ENCODE measurements at regions not wholly inside any gene's neighbourhood (a gene's known extent, or its start where the extent isn't known, plus 50 kb on each side); places are given as distances from the start of the nearest gene placed in this dataset.

DNA sequence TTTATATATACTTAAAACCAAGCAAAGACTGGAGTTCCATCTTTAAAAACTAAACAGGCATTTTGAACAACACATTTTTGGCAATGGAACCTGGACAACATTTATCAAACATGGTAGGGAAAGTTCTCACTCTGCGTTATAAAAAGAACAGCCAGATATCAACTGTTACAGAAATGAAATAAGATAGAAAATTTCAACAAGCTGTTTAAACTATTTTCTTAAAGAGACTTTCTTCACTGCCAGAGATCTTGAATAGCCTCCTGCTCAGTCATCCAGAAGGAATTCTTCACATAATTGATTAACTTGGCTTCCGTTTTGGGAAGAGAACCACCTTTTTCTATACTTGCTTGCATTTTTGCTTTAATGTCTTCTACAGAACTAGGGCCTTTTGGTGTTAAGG, 166.0 kb upstream of the PIK3C3 start:
- WGBS = 83% methylated on average over 2 of the region's 2 CpGs
- Histone ChIP-seq H3K4me1 (no peaks in the 10 kb centered on the region), H3K9me3 (no peaks in the 10 kb centered on the region), H3K4me3 (no peak overlapping the region), H3K27ac (no peak overlapping the region), H3K36me3 (no peaks in the 10 kb centered on the region), H3K27me3 (no peaks in the 10 kb centered on the region)
- TF ChIP-seq POLR2AphosphoS5 (IDR thresholded peaks at IDR 0.05) = no peak
- no peak for TF ChIP-seq CTCF (IDR thresholded peaks at IDR 0.05)
- TF ChIP-seq EP300 (IDR thresholded peaks at IDR 0.05) = no peak
- TF ChIP-seq POLR2A (IDR thresholded peaks at IDR 0.05) = no peak
- no peak for DNase-seq (ENCODE audit: low spot score in 2 of 2)

GRCh38 chr18:41783879-41784278, 171.2 kb upstream of the PIK3C3 start:
- Histone ChIP-seq H3K36me3 (no peaks in the 10 kb centered on the region), H3K27me3 (no peaks in the 10 kb centered on the region), H3K4me1 (no peaks in the 10 kb centered on the region), H3K27ac (no peak overlapping the region), H3K9me3 (no peaks in the 10 kb centered on the region), H3K4me3 (no peak overlapping the region)
- DNase-seq (ENCODE audit: low spot score in 2 of 2) = no peak
- TF ChIP-seq POLR2A (IDR thresholded peaks at IDR 0.05) (no peak), EP300 (IDR thresholded peaks at IDR 0.05) (no peak), CTCF (IDR thresholded peaks at IDR 0.05) (no peak), POLR2AphosphoS5 (IDR thresholded peaks at IDR 0.05) (no peak)
- 84% methylated on average over 1 of the region's 1 CpG for whole genome bisulfite sequencing

GRCh38 chr18:41783065-41783818, 171.8 kb upstream of the PIK3C3 start:
- H3K9me3 ChIP-seq = no peaks in the 10 kb centered on the region
- 80% methylated on average over 5 of the region's 5 CpGs for WGBS
- H3K4me1 ChIP-seq = no peaks in the 10 kb centered on the region

GRCh38 chr18:41771973-41772372, 183.1 kb upstream of the PIK3C3 start:
- no peak for DNase-seq (ENCODE audit: low spot score in 2 of 2)
- Histone ChIP-seq H3K4me1 (no peaks in the 10 kb centered on the region), H3K27ac (no peak overlapping the region), H3K4me3 (no peak overlapping the region), H3K27me3 (no peaks in the 10 kb centered on the region), H3K9me3 (no peaks in the 10 kb centered on the region), H3K36me3 (no peaks in the 10 kb centered on the region)
- WGBS = 73% methylated on average over 1 of the region's 1 CpG
- TF ChIP-seq POLR2AphosphoS5 (IDR thresholded peaks at IDR 0.05) (no peak), POLR2A (IDR thresholded peaks at IDR 0.05) (no peak), EP300 (IDR thresholded peaks at IDR 0.05) (no peak), CTCF (IDR thresholded peaks at IDR 0.05) (no peak)

More at GRCh38 chr18:41783065-41783818, 171.8 kb upstream of the PIK3C3 start:
- H3K27me3 ChIP-seq = no peaks in the 10 kb centered on the region
- no peak for TF ChIP-seq POLR2AphosphoS5 (IDR thresholded peaks at IDR 0.05)
- TF ChIP-seq POLR2A (IDR thresholded peaks at IDR 0.05) = no peak
- no peaks in the 10 kb centered on the region for H3K36me3 ChIP-seq
- no peak overlapping the region for H3K4me3 ChIP-seq
- no peak overlapping the region for H3K27ac ChIP-seq
- DNase-seq (ENCODE audit: low spot score in 2 of 2) = no peak

- TF ChIP-seq POLR2AphosphoS5 (IDR thresholded peaks at IDR 0.05) (no peak), EP300 (IDR thresholded peaks at IDR 0.05) (no peak), POLR2A (IDR thresholded peaks at IDR 0.05) (no peak), CTCF (IDR thresholded peaks at IDR 0.05) (no peak)
These were observed 185.8 kb upstream of the PIK3C3 start for GRCh38 chr18:41769265-41769664.

More at GRCh38 chr18:41769265-41769664, 185.8 kb upstream of the PIK3C3 start:
- H3K4me3 ChIP-seq = no peak overlapping the region
- H3K9me3 ChIP-seq = no peaks in the 10 kb centered on the region
- H3K36me3 ChIP-seq = no peaks in the 10 kb centered on the region
- H3K4me1 ChIP-seq = no peaks in the 10 kb centered on the region
- H3K27ac ChIP-seq = no peak overlapping the region
- no peak for DNase-seq (ENCODE audit: low spot score in 2 of 2)
- WGBS = 63% methylated on average over 1 of the region's 1 CpG
- H3K27me3 ChIP-seq = no peaks in the 10 kb centered on the region
